ENCODE measurements at regions not wholly inside any gene's neighbourhood (a gene's known extent, or its start where the extent isn't known, plus 50 kb on each side); places are given as distances from the start of the nearest gene placed in this dataset.

- DNase-seq (ENCODE audit: low read depth) = no peak
- no peak for TF ChIP-seq CTCF (conservative IDR thresholded peaks at IDR 0.05; ENCODE audit: low read depth, low read length)
- H3K4me3 ChIP-seq (ENCODE audit: low read length) = no peak overlapping the region
These were observed 59.7 kb upstream of the NEURL1B start for GRCh38 chr5:172581315-172581714.

GRCh38 chr5:172579403-172579990, 61.6 kb upstream of the NEURL1B start:
- H3K4me3 ChIP-seq (ENCODE audit: low read length) = no peak overlapping the region
- no peak for DNase-seq (ENCODE audit: low read depth)
- TF ChIP-seq CTCF (conservative IDR thresholded peaks at IDR 0.05; ENCODE audit: low read depth, low read length) = no peak

- H3K4me3 ChIP-seq (ENCODE audit: low read length) = no peak overlapping the region
- TF ChIP-seq CTCF (conservative IDR thresholded peaks at IDR 0.05; ENCODE audit: low read depth, low read length) = no peak
- no peak for DNase-seq (ENCODE audit: low read depth)
These were observed 63.7 kb upstream of the NEURL1B start for GRCh38 chr5:172577267-172577909.

GRCh38 chr5:172575816-172576545, 65.1 kb upstream of the NEURL1B start:
- H3K4me3 ChIP-seq (ENCODE audit: low read length) = no peak overlapping the region
- TF ChIP-seq CTCF (conservative IDR thresholded peaks at IDR 0.05; ENCODE audit: low read depth, low read length) = no peak
- no peak for DNase-seq (ENCODE audit: low read depth)

- no peak for TF ChIP-seq CTCF (conservative IDR thresholded peaks at IDR 0.05; ENCODE audit: low read depth, low read length)
- DNase-seq (ENCODE audit: low read depth) = no peak
These were observed 65.6 kb upstream of the NEURL1B start for GRCh38 chr5:172575416-172575815.

GRCh38 chr5:172574871-172575223, 66.2 kb upstream of the NEURL1B start:
- DNase-seq (ENCODE audit: low read depth) = no peak
- no peak overlapping the region for H3K4me3 ChIP-seq (ENCODE audit: low read length)
- TF ChIP-seq CTCF (conservative IDR thresholded peaks at IDR 0.05; ENCODE audit: low read depth, low read length) = no peak

More at GRCh38 chr5:172575416-172575815, 65.6 kb upstream of the NEURL1B start:
- no peak overlapping the region for H3K4me3 ChIP-seq (ENCODE audit: low read length)
